ENCODE measurements at regions not wholly inside any gene's neighbourhood (a gene's known extent, or its start where the extent isn't known, plus 50 kb on each side); places are given as distances from the start of the nearest gene placed in this dataset.

GRCh38 chr13:90880790-90881189 lies 466.7 kb upstream of the MIR17HG start:
- CTCF ChIA-PET, result no interaction called here
- POLR2A ChIA-PET, result no interaction called here
- H3K27ac ChIP-seq, result no peak overlapping the region
- no peaks in the 10 kb centered on the region for H3K4me1 ChIP-seq
- H3K9me3 ChIP-seq, result no peaks in the 10 kb centered on the region
- WGBS (ENCODE audit: missing lambda C conversion rate), result 95% methylated on average over 5 of the region's 5 CpGs
- no peak overlapping the region for H3K4me2 ChIP-seq
- ATAC-seq (no peak), FAIRE-seq (no peak), DNase-seq (ENCODE audit: low read depth in 1 of 2, low spot score in 1 of 2) (no peak)
- TF ChIP-seq PHF8 (IDR thresholded peaks at IDR 0.05; ENCODE audit: borderline replicate concordance, low read depth) (no peak), HMGXB4 (CRISPR knock-in tag; IDR thresholded peaks at IDR 0.05; ENCODE audit: borderline replicate concordance) (no peak), KDM1A (IDR thresholded peaks at IDR 0.05; ENCODE audit: low read depth) (no peak), POLR2A (IDR thresholded peaks at IDR 0.05; ENCODE audit: low read length) (no peak), SMC3 (IDR thresholded peaks at IDR 0.05) (no peak), BCL3 (IDR thresholded peaks at IDR 0.05) (no peak), ZFP36 (IDR thresholded peaks at IDR 0.05; ENCODE audit: borderline replicate concordance, partially characterized antibody) (no peak), BHLHE40 (IDR thresholded peaks at IDR 0.05; ENCODE audit: low read depth, low read length) (no peak), HEYL (CRISPR knock-in tag; IDR thresholded peaks at IDR 0.05) (no peak), USF2 (IDR thresholded peaks at IDR 0.05) (no peak), ZC3H11A (IDR thresholded peaks at IDR 0.05) (no peak), MAX (IDR thresholded peaks at IDR 0.05) (no peak), FOSB (CRISPR knock-in tag; IDR thresholded peaks at IDR 0.05) (no peak), FOSL2 (IDR thresholded peaks at IDR 0.05) (no peak), FOSL2 (CRISPR knock-in tag; IDR thresholded peaks at IDR 0.05) (no peak), JUN (IDR thresholded peaks at IDR 0.05) (no peak), TFCP2L1 (CRISPR knock-in tag; IDR thresholded peaks at IDR 0.05) (no peak)
- H3K4me3 ChIP-seq, result no peak overlapping the region

GRCh38 chr13:90882551-90882950 lies 464.9 kb upstream of the MIR17HG start:
- WGBS (ENCODE audit: missing lambda C conversion rate), result 91% methylated on average over 6 of the region's 6 CpGs
- CTCF ChIA-PET, result interaction anchor here (1.2 to 2.4 kb wide), 3 partner anchors 9 to 86 kb away, joined by 4 to 12 read pairs (median 5); no protein-coding TSS in a partner anchor
- POLR2A ChIA-PET, result no interaction called here
- Histone ChIP-seq H3K4me1 (no peaks in the 10 kb centered on the region), H3K4me2 (no peak overlapping the region), H3K4me3 (no peak overlapping the region), H3K27ac (no peak overlapping the region), H3K9me3 (no peaks in the 10 kb centered on the region)
- no peak for FAIRE-seq
- DNase-seq (ENCODE audit: low read depth in 1 of 2, low spot score in 1 of 2), result no peak
- TF ChIP-seq POLR2A (IDR thresholded peaks at IDR 0.05; ENCODE audit: low read length) (no peak), CTCF (IDR thresholded peaks at IDR 0.05) (no peak), MAX (IDR thresholded peaks at IDR 0.05) (no peak), HDAC2 (IDR thresholded peaks at IDR 0.05) (no peak), HOXB13 (CRISPR knock-in tag; IDR thresholded peaks at IDR 0.05; ENCODE audit: low read depth) (no peak), BHLHE40 (IDR thresholded peaks at IDR 0.05; ENCODE audit: low read depth, low read length) (no peak), FOSB (CRISPR knock-in tag; IDR thresholded peaks at IDR 0.05) (no peak), RARB (CRISPR knock-in tag; IDR thresholded peaks at IDR 0.05) (no peak), ZFP36 (IDR thresholded peaks at IDR 0.05; ENCODE audit: borderline replicate concordance, partially characterized antibody) (no peak), RFX5 (IDR thresholded peaks at IDR 0.05) (no peak), USF2 (IDR thresholded peaks at IDR 0.05) (no peak), EP300 (IDR thresholded peaks at IDR 0.05) (no peak), CBX8 (IDR thresholded peaks at IDR 0.05) (no peak), NFE2L2 (conservative IDR thresholded peaks at IDR 0.05; ENCODE audit: low read length) (no peak), FOSL2 (IDR thresholded peaks at IDR 0.05) (no peak), FOSL2 (CRISPR knock-in tag; IDR thresholded peaks at IDR 0.05) (no peak)
- no peak for ATAC-seq
